Astrocyte (in vitro differentiated cells and primary cell): ENCODE measurements at regions not wholly inside any gene's neighbourhood (a gene's known extent, or its start where the extent isn't known, plus 50 kb on each side); places are given as distances from the start of the nearest gene placed in this dataset.

Source experiments
- DNase-seq: peaks from one replicate; pipeline ENCODE4 v3.0.0-alpha.2; 2010; ENCODE audit warnings: low read depth
- FAIRE-seq: peaks from 2 replicates; lab custom pipeline; 2011; peaks lifted over from hg19 to GRCh38; lab: Jason Lieb, UNC
- H2AFZ ChIP-seq: 2 replicates; pipeline ENCODE4 v1.6.0; 2012; ENCODE audit warnings: low read depth, low read length, inconsistent platforms
- H3K27ac ChIP-seq: 2 replicates; pipeline ENCODE4 v1.5.1; 2011; ENCODE audit warnings: low read depth, low read length, inconsistent platforms
- H3K27me3 ChIP-seq: 2 replicates; pipeline ENCODE4 v1.6.0; 2011; ENCODE audit warnings: low read length, inconsistent platforms; ENCODE audit not compliant: insufficient read depth
- H3K36me3 ChIP-seq: 2 replicates; pipeline ENCODE4 v1.5.1; 2011; ENCODE audit warnings: low read length, inconsistent platforms; ENCODE audit not compliant: insufficient read depth
- H3K4me1 ChIP-seq: 2 replicates; pipeline ENCODE4 v1.5.1; 2011; ENCODE audit warnings: low read length, inconsistent platforms; ENCODE audit not compliant: insufficient read depth
- H3K4me2 ChIP-seq: 2 replicates; pipeline ENCODE4 v1.6.0; 2012; ENCODE audit warnings: low read length, inconsistent platforms
- H3K4me3 ChIP-seq: 2 replicates; pipeline ENCODE4 v1.5.1; 2011; ENCODE audit warnings: low read depth, mild to moderate bottlenecking, low read length, inconsistent platforms; ENCODE audit not compliant: insufficient read depth
- H3K79me2 ChIP-seq: 2 replicates; pipeline ENCODE4 v1.6.0; 2012; ENCODE audit warnings: mild to moderate bottlenecking, low read length, inconsistent platforms; ENCODE audit not compliant: insufficient read depth
- H3K9ac ChIP-seq: 2 replicates; pipeline ENCODE4 v1.6.0; 2012; ENCODE audit warnings: mild to moderate bottlenecking, low read length, inconsistent platforms
- H3K9me3 ChIP-seq: 2 replicates; pipeline ENCODE4 v1.5.1; 2012; ENCODE audit warnings: low read depth, mild to moderate bottlenecking, low read length, inconsistent platforms; ENCODE audit not compliant: insufficient read depth
- H4K20me1 ChIP-seq: 2 replicates; pipeline ENCODE4 v1.6.0; 2012; ENCODE audit warnings: low read length, inconsistent platforms; ENCODE audit not compliant: insufficient read depth
- H3K27ac Mint-ChIP-seq: one replicate; pipeline ENCODE4 v1.8.0; 2021; ENCODE audit warnings: mild to moderate bottlenecking, mixed read lengths; ENCODE audit not compliant: unreplicated experiment
- H3K27me3 Mint-ChIP-seq: one replicate; pipeline ENCODE4 v1.8.0; 2021; ENCODE audit warnings: low read depth, mixed read lengths; ENCODE audit not compliant: unreplicated experiment
- H3K36me3 Mint-ChIP-seq: one replicate; pipeline ENCODE4 v1.8.0; 2021; ENCODE audit warnings: low read depth, mixed read lengths; ENCODE audit not compliant: unreplicated experiment
- H3K4me1 Mint-ChIP-seq: one replicate; pipeline ENCODE4 v1.8.0; 2021; ENCODE audit warnings: low read depth, mixed read lengths; ENCODE audit not compliant: unreplicated experiment
- H3K4me3 Mint-ChIP-seq: one replicate; pipeline ENCODE4 v1.8.0; 2021; ENCODE audit warnings: mild to moderate bottlenecking, moderate library complexity, mixed read lengths; ENCODE audit not compliant: unreplicated experiment
- H3K9me3 Mint-ChIP-seq: one replicate; pipeline ENCODE4 v1.8.0; 2021; ENCODE audit warnings: mild to moderate bottlenecking, mixed read lengths; ENCODE audit not compliant: unreplicated experiment
- EZH2 ChIP-seq: IDR thresholded peaks from 2 replicates; pipeline ENCODE4 v1.6.1; 2012; ENCODE audit warnings: mild to moderate bottlenecking, low read length, inconsistent platforms; ENCODE audit not compliant: insufficient read depth
- TF ChIP-seq, protein P1 (sequence below): IDR thresholded peaks from 2 replicates; pipeline ENCODE4 v1.5.1; 2011; ENCODE audit warnings: low read depth, mild to moderate bottlenecking, inconsistent platforms, low read length, moderate library complexity; ENCODE audit not compliant: insufficient read depth

DNA sequence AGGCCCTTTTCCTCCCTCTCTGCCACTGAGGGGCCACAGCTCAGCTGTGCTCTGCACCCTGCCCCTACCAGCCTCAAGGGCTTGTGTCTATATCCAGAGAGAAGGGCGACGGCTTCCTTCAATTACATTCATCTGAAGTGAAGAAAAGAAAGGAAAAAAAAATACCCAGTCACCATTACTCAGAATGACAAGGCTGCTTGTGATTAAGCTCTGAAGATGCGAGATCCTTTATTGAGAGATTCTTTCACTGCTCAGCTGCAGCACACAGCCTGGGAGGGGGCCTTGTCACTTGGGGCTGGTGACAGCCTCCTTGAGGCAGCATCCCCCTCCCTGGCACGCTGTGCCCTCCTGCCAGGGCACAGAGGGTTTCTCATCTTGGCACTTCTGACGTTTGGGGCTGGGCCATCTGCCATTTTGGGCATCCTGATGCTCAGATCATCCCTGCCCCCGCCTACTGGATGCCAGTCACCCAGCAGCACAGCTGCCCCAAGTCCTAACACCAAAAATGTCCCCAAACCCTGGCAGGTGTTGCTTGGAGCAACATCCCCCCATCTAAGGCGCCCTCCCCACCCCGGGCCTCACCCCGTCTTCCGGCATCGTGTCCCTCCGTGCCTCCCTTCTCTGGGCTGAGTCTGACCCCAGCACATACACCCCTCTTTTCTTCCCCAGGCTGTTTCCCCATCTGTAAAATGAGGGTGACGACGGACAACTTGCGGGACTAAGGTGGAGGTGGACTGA is 1394.7 kb downstream of the BRD1 start:
- Histone ChIP-seq H3K27me3 (no peaks in the 10 kb centered on the region), H3K4me1 (no peaks in the 10 kb centered on the region), H3K27ac (no peak overlapping the region), H2AFZ (peak overlapping the region; percentile 56), H3K79me2 (no peaks in the 10 kb centered on the region), H4K20me1 (no peaks in the 10 kb centered on the region), H3K4me2 (peak overlapping the region; percentile 26), H3K9me3 (no peaks in the 10 kb centered on the region), H3K9ac (no peak overlapping the region), H3K36me3 (no peaks in the 10 kb centered on the region), H3K4me3 (no peak overlapping the region)
- Mint-ChIP-seq H3K36me3 (peaks cover 2% of the 10 kb centered on the region), H3K27ac (no peak overlapping the region), H3K4me1 (peaks cover 11% of the 10 kb centered on the region), H3K4me3 (no peak overlapping the region), H3K27me3 (peaks cover 30% of the 10 kb centered on the region), H3K9me3 (peaks cover 2% of the 10 kb centered on the region)
- DNase-seq, result no peak
- TF ChIP-seq, protein P1, sequence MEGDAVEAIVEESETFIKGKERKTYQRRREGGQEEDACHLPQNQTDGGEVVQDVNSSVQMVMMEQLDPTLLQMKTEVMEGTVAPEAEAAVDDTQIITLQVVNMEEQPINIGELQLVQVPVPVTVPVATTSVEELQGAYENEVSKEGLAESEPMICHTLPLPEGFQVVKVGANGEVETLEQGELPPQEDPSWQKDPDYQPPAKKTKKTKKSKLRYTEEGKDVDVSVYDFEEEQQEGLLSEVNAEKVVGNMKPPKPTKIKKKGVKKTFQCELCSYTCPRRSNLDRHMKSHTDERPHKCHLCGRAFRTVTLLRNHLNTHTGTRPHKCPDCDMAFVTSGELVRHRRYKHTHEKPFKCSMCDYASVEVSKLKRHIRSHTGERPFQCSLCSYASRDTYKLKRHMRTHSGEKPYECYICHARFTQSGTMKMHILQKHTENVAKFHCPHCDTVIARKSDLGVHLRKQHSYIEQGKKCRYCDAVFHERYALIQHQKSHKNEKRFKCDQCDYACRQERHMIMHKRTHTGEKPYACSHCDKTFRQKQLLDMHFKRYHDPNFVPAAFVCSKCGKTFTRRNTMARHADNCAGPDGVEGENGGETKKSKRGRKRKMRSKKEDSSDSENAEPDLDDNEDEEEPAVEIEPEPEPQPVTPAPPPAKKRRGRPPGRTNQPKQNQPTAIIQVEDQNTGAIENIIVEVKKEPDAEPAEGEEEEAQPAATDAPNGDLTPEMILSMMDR, result no peak
- TF ChIP-seq EZH2, result no peak
- no peak for FAIRE-seq

DNA sequence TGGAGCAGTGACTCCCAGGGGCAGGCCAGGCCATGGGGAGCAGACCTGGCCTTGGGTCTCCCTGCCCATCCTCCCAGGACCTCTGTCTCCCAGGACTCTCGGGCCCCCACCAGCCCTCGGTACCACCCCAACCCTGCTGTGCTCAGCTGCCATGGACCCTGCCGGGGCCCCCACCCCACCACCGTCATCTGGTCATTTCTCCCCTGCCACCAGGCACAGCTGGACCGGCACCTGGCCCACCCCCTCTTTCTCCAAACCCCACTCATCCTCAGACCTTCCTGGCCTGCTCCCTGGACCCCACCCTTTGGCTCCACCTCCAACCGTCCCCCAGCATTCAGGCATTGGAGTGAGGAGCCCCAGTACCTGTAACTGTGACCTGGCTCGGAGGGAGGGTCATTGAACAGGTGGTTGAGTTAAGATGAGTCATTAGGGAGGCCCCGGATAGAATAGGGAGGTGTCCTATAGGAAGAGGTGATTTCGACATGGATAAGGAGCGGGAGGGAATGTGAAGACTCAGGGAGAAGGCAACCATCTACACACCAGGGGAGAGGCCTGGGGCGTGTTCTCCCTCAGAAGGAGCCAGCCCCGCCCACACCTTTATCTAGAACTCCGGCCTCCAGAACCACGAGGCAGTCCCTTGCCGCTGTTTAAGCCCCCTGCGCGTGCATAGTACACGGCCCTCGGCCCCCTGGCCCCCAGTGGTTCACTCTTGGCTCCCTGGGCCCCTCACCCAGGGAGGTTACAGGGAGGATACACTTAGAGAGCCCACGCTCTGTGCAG is 1395.9 kb downstream of the BRD1 start:
- H3K4me1 ChIP-seq, result no peaks in the 10 kb centered on the region
- H3K9me3 Mint-ChIP-seq, result peaks cover 2% of the 10 kb centered on the region
- H3K27ac Mint-ChIP-seq, result no peak overlapping the region
- no peaks in the 10 kb centered on the region for H3K36me3 ChIP-seq
- H4K20me1 ChIP-seq, result no peaks in the 10 kb centered on the region
- H3K4me1 Mint-ChIP-seq, result peaks cover 11% of the 10 kb centered on the region
- DNase-seq, result no peak
- no peak overlapping the region for H3K27ac ChIP-seq
- FAIRE-seq, result no peak
- H3K9ac ChIP-seq, result no peak overlapping the region
- no peak overlapping the region for H3K4me2 ChIP-seq
- no peaks in the 10 kb centered on the region for H3K27me3 ChIP-seq
- no peaks in the 10 kb centered on the region for H3K79me2 ChIP-seq
- peaks cover 24% of the 10 kb centered on the region for H3K27me3 Mint-ChIP-seq
- H3K36me3 Mint-ChIP-seq, result peaks cover 2% of the 10 kb centered on the region
- H3K4me3 ChIP-seq, result no peak overlapping the region
- H3K4me3 Mint-ChIP-seq, result no peak overlapping the region
- no peaks in the 10 kb centered on the region for H3K9me3 ChIP-seq
- TF ChIP-seq, protein P1, result no peak
- TF ChIP-seq EZH2, result no peak
- H2AFZ ChIP-seq, result no peak overlapping the region

DNA sequence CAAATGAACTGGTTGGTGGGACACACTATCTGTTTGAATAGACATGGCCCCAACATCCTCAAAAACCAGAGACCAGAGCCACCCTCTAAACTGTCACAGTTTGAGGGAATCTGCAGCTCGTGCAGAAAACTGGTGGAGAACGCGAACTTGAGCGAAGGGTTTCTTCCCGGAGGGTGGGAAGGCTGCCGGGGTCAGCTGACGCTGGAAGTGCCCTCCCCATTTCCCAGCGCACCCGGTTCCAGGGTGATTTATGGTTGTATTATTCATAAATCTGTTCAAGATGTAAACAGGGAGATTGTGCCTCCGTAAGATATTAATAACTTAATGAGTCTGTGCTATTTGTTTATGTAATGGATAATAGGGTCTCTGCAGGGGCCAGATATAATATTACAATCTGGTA is 1396.7 kb downstream of the BRD1 start:
- Histone ChIP-seq H3K9me3 (no peaks in the 10 kb centered on the region), H3K27ac (no peak overlapping the region), H4K20me1 (no peaks in the 10 kb centered on the region), H2AFZ (no peak overlapping the region), H3K36me3 (no peaks in the 10 kb centered on the region), H3K4me2 (no peak overlapping the region), H3K27me3 (no peaks in the 10 kb centered on the region), H3K9ac (no peak overlapping the region), H3K79me2 (no peaks in the 10 kb centered on the region), H3K4me1 (no peaks in the 10 kb centered on the region), H3K4me3 (no peak overlapping the region)
- TF ChIP-seq EZH2, result no peak
- TF ChIP-seq, protein P1, result no peak
- peaks cover 2% of the 10 kb centered on the region for H3K36me3 Mint-ChIP-seq
- DNase-seq, result no peak
- peaks cover 23% of the 10 kb centered on the region for H3K27me3 Mint-ChIP-seq
- FAIRE-seq, result no peak
- peaks cover 2% of the 10 kb centered on the region for H3K9me3 Mint-ChIP-seq
- no peak overlapping the region for H3K27ac Mint-ChIP-seq
- peaks cover 11% of the 10 kb centered on the region for H3K4me1 Mint-ChIP-seq
- H3K4me3 Mint-ChIP-seq, result no peak overlapping the region
